ENCODE measurements at regions not wholly inside any gene's neighbourhood (a gene's known extent, or its start where the extent isn't known, plus 50 kb on each side); places are given as distances from the start of the nearest gene placed in this dataset.

- DNase-seq = no peak
Measured at GRCh38 chr5:176151281-176151680, 86.9 kb upstream of the SIMC1 start.

- no peak for DNase-seq
Measured at GRCh38 chr5:176152191-176152929, 85.9 kb upstream of the SIMC1 start.

- no peak for DNase-seq
Measured at GRCh38 chr5:176152930-176153311, 85.3 kb upstream of the SIMC1 start.

- DNase-seq = no peak
Measured at GRCh38 chr5:176153741-176154140, 84.5 kb upstream of the SIMC1 start.

GRCh38 chr5:176154821-176155220 lies 83.4 kb upstream of the SIMC1 start:
- no peak for DNase-seq

GRCh38 chr5:176155922-176156359 lies 82.3 kb upstream of the SIMC1 start:
- no peak for DNase-seq

- no peak for DNase-seq
Measured at GRCh38 chr5:176157656-176158055, 80.6 kb upstream of the SIMC1 start.

GRCh38 chr5:176161431-176161830 lies 76.8 kb upstream of the SIMC1 start:
- no peak for DNase-seq

- DNase-seq = no peak
Measured at GRCh38 chr5:176162198-176162597, 76.0 kb upstream of the SIMC1 start.

GRCh38 chr5:176162888-176163287 lies 75.3 kb upstream of the SIMC1 start:
- no peak for DNase-seq

GRCh38 chr5:176166427-176166826 lies 71.8 kb upstream of the SIMC1 start:
- DNase-seq = no peak

- DNase-seq = no peak
Measured at GRCh38 chr5:176167800-176168199, 70.4 kb upstream of the SIMC1 start.

GRCh38 chr5:176169393-176170063 lies 68.7 kb upstream of the SIMC1 start:
- DNase-seq = no peak

- DNase-seq = no peak
Measured at GRCh38 chr5:176170084-176170483, 68.1 kb upstream of the SIMC1 start.

- no peak for DNase-seq
Measured at GRCh38 chr5:176171171-176171760, 67.0 kb upstream of the SIMC1 start.

GRCh38 chr5:176172246-176172645 lies 66.0 kb upstream of the SIMC1 start:
- DNase-seq = no peak

- no peak for DNase-seq
Measured at GRCh38 chr5:176173647-176174046, 64.6 kb upstream of the SIMC1 start.

GRCh38 chr5:176174345-176175025 lies 63.7 kb upstream of the SIMC1 start:
- DNase-seq = no peak

GRCh38 chr5:176175101-176175852 lies 62.9 kb upstream of the SIMC1 start:
- DNase-seq = no peak

- DNase-seq = no peak
Measured at GRCh38 chr5:176176231-176176630, 62.0 kb upstream of the SIMC1 start.

GRCh38 chr5:176178789-176179188 lies 59.4 kb upstream of the SIMC1 start:
- DNase-seq = no peak

GRCh38 chr5:176180339-176180738 lies 57.9 kb upstream of the SIMC1 start:
- no peak for DNase-seq

- DNase-seq = no peak
Measured at GRCh38 chr5:176180781-176181180, 57.4 kb upstream of the SIMC1 start.
